IPS-NIHi7 (cell line): ENCODE measurements at regions not wholly inside any gene's neighbourhood (a gene's known extent, or its start where the extent isn't known, plus 50 kb on each side); places are given as distances from the start of the nearest gene placed in this dataset.

Source experiments
- DNase-seq: peaks from one replicate; pipeline ENCODE4 v3.0.0; 2012; ENCODE audit warnings: mixed read lengths; ENCODE audit errors: extremely low spot score

DNA sequence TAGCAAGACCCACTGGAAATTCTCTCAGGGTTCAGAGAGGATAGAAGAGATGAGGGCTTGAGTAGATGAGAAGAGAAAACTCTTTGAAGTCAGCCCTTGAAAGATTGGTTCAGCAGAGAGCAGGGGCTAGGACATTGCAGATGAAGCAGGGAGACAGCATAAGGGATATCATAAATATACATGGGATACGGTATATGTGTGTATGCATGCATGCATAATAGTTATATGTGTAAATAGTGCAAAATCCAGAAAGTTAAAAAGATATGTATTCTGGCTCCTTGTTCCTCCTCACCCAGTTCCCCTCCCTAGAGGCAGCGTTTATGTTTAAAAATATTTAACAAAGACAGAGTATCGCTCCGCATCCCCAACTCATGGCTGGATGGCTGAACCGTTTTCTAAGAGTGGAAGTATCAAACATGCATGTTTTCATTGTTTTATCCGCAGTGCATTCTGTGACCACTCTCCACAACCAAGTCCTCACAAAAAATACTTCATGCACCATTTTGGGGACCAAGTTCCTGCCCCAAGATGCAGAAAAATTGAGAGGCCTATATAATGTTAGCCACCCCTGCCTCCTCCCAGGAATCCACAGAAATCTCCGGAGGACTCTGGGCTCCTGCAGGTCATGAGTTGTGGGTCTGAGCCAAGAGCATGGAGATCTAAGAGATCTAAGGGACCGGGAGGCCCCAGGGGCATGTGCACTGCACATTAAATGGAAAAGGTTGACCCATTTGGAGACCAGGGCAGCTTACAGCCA lies 119.5 kb downstream of the MTX3 start:
- no peak for DNase-seq

DNA sequence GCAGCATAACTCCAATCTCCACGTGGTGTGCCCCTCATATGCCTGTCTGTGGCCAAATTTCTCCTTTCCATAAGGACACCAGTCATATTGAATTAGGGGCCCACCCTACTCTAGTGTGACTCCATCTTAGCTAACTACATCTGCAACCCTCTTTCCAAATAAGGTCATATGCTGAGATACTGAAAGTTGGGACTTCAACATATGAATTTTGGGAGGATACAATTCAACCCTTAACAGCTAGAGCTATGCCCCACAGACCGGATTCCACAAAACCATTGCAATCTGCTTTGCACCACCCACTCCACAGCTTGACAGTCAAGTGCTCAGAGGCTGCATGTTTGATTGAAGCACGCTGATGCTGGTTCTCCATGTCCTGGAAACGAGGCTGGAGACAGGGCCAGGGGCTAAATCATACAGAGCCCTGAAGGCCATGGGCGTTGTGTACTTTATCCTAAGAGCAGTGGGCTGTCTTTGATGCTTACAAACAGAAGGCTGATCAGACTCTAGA lies 122.8 kb downstream of the MTX3 start:
- DNase-seq = no peak

DNA sequence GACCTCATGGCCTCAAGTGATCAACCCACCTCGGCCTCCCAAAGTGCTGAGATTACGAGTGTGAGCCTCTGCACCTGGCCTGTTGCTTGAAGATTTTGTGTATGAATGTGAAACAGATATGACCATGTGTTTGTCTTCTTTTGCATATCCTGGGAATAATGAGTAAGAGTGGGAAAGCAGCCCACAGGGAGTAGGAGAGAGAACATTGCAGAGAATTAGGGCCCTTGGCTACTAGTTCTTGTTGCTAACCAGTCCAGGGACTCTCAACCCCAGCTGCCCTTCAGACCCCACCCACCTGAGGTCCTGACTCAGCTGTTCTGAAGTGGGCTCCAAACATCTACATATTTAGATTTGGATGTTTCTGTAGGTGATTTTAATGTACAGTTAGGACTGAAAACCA lies 125.5 kb downstream of the MTX3 start:
- DNase-seq = no peak

DNA sequence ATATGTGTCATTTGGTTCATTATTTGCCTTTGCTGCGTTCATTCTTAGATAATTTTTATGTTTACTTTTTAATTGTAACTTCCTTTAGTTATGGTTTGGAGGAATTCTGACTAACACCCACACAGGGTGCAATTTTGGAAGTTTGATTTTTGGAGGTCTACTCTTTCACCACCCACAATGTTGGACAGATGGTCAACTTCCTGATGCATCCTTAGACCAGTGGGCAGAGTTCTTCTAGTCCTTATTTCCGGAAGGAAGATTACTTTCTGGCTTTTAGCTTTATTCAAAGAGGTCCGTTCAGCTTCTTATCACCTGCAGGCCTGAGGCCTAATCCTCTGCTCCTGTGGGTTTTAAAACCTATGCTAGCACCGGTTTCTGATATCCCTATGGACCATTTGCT lies 126.7 kb downstream of the MTX3 start:
- no peak for DNase-seq

DNA sequence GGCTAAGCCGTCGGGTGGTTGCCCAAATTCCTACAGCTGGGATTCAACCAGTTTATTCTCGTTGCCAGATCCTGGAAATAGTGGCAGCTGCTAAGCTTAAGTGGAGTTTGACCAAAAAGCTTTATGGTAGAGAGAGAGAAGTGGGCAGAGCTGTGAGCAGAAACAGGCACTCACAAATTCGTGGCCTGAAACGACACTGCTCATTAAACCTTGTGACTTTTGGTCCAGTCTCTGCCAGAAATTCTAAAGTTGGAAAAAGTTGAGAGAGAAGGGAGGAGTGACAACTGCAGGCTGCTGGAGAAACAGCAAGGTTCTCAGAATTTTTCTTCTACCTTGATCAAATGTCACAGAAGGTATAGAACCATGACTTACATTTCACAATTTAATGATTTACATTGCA lies 131.5 kb downstream of the MTX3 start:
- DNase-seq = no peak

DNA sequence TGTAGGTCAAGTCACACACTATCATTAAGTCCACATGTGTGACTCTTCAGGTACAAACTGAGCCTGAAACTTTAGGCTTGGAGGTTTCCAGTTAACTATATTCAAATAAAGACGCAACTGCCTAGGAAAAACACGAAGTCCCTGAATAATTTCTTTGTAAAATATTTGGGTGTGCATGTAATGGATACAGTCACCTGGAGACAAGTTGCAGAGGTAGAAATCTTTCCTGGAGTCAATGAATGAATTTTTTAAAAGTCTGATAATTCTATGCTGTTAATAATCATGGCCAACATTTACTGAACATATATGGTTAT lies 132.7 kb downstream of the MTX3 start:
- no peak for DNase-seq

DNA sequence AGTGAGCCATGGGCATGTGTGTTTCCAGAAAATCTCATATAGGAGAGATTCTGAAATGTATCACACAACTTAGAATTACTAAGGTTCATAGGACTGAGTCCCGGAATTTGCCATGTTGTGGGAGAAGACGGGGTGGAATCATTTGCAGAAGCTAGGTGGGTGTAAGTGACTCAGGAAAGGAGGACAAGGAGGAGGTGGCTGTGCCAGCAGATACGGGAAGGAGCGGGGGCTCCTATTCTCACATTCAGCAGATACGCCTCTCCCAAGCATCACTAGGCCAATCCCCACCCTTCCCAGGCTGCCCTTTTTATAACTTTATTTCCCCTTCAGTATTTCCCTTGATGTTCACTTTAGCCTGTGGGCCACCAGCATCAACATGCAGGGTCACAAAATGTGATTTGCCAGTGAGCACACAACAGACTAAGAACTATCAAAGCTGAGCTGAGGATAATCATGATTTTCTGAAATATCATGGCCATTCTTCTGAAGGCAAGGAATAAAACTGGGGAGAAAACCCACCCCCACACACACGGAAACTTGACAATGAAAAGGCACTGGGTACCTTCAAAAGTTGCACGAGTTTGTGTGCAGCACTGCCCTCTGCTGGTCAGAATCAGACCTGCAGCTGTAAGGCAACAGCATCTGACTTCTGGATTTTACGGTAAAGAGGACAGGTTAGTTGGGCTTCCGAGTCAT lies 133.2 kb downstream of the MTX3 start:
- DNase-seq = peak; percentile 78

DNA sequence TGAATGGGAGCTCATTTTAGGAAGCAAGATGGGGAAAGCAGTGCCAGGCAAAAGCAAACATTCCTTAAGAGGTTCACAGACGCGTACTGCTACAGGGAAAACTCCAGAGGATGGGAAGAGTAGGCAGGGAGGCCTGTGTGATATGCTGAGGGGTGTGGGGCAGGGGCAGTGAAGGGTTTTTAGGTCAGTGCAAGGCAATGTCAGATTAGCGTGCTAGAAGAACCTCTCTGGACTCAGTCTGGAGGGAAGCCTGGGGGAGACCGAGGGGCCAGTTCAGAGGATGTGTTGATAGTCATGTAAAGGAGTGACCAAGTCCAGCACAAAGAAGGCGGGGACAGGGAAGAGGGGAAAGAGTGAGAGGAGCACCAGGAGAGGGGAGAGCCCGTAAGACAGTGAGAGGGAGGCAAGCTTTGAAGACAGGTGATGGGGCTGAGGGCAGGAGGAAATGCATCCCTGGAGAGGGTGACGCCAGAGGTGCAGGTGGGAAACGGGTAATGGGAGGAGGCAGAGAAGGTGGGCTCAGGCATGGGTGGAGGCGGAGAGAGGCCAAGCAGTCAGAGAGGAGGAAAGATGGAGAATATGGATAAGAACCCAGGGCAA lies 134.5 kb downstream of the MTX3 start:
- DNase-seq = no peak

DNA sequence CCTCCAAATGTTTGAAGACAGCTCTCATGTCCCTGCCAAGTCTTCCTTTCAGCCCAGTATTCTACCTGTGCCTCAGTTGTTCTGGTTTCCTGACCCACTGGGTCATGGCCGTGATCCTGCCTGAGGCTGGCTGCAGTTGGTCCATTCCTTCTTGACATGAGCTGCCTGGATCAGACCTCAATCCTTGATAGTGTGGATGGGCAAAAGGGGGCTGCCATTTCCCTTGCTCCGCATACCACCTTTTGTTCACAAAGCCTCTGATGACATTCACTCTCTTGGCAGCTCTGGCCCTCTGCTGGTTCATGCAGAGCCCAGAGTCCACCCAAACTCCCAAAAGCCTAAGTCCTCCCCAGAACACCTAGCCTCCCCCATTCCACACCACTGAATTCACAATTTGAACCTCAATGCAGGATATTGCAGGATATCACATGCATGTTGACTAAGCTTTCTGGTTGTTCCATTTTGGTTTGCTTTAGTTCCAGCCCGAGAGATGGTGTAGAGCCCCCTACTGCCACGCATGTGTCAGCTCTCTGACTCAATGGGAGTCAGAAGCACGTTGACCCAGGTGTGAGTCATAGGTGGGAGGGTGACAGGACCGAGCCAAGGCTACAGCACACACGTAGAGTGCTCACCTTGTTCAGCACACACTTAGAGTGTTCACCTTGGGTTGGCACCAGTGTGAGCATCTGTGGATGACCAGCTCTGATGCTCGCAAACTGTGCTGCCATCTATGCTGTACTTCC lies 137.2 kb downstream of the MTX3 start:
- peak; percentile 43 for DNase-seq

DNA sequence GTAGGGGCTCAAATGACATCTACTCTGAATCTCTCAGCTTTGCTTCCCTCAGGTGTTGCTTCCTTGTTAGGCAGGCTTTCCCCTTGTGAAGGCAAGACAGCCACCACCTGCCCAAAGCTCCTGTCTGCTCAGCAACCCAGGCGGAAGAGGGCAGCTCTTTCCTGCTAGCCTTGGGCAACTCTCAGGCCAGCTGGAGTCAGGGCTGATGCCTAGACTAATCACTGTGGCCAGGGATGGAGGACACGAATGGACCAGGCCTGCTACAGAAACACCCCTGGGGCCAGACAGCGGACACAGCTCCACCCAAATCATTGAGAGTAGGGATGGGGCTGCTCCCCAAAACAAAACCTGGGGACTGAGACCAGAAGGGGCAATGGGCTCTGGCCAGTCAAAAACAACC lies 138.0 kb downstream of the MTX3 start:
- no peak for DNase-seq

DNA sequence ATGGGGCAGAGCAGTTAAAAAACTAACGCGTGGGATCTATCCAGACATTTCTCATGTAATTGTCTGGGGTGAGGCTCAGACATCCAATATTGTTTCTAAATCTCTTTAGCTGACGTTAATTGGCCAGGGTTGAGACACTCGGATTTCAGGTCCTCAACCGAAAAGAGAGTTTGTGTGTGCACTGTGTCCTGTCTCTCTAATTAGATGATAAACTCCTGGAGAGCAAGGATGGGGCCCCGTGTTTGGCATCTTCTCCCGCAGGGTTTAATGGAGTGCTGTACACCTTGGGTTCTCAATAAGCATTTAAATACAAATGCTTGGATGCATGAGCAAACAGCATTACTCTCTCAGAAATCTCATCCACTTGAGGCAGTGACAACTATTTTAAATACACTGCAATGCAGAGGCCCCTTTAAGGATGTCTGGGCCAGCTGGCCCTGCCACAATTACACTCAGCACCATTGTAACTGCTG lies 139.6 kb downstream of the MTX3 start:
- DNase-seq = no peak

DNA sequence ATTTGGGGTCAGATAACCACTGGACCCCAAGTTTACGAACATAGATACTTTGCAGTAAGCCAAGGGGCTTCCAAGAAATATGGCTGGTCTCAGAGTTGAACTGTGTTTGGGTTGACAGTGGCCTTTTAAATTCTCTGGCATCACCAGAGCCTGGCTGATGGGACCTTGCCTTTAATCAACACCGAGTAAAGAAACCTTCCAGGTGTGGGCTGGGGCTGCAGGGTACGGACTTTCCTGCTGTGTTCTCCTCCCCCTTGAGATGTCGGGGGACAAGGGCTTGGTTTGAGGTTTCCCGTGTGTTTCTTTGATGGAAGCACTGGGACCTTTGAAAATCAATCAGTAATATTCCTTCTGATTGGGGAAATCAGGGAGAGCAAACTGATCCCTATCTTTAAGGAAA lies 140.1 kb downstream of the MTX3 start:
- no peak for DNase-seq

DNA sequence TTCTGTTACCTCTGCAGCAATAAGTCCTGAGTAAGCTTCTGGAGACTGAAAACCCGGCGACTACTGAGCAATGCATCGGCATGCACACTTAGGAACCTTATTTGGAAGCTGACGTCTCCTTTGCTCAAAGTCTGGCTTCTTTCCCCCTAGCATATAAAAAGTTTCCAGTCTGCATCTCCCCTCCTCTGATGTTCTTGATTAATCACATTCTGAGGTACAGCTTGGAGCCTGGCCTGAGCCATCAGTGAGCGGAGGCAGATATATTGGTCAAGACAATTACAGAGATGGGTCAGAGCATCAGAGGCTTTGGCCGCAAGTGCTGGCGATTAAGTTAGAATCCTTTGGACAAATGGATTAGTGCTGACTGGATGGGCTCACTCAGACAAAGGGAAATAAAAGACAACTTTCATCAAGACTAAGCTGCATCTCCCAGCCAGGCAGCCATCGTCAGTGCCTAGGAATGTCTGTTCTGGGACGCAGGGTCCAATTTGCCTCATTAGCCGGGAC lies 140.7 kb downstream of the MTX3 start:
- no peak for DNase-seq

DNA sequence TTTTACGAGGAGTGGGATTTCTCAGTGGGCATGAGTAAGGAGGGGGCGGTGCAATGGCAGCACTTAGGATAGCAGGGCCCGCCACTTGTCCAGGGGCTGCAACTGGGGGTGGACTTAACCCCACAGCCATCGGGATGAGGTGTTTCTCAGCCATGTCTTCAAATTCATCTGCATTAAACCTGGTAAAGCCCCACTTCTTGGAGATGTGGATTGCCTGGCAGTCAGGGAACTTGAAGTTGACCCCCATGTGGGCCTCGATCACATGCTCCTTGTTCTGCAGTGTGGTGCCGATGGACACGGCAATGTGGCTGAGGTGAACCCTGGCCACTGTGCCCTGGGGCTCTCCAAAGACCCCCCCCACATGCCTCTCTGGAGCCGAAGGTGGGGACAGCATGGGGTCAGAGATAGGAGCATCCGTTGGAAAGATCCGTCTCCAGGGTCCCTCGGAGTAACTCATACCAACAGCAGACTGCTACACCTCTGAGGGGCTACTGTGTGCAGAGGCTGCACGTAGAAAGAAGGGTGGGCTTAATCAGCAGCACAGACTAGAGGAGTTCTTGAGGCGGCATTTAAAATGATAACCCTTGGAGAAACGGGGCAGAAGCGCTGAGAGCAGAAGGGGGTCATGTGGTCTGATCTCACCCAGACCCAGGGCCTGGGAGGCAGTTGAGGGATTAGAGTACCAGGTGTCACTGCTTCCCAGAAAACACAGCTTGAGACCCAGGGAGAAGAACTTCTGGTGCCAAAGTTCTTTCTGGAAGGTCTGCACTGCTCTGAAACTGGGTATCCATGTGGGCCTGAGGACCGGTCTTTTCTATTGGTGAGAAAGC lies 141.4 kb downstream of the MTX3 start:
- DNase-seq = no peak
